Medulla oblongata (tissue), 1 donor: ENCODE measurements at regions not wholly inside any gene's neighbourhood (a gene's known extent, or its start where the extent isn't known, plus 50 kb on each side); places are given as distances from the start of the nearest gene placed in this dataset.
"Not testable (repeated sequence)": the region's sequence is repeated elsewhere in the genome, so short reads cannot be mapped to it uniquely, and the experiment has no call there.

Experiments used
- DNase-seq: peaks from one replicate; pipeline ENCODE4 v3.0.0-alpha.2; 2015; ENCODE audit errors: extremely low spot score

- DNase-seq: no peak
Measured at GRCh38 chrX:18003876-18004275, 142.8 kb upstream of the RAI2 start.

GRCh38 chrX:18002791-18003190 is 141.7 kb upstream of the RAI2 start:
- no peak for DNase-seq

DNA sequence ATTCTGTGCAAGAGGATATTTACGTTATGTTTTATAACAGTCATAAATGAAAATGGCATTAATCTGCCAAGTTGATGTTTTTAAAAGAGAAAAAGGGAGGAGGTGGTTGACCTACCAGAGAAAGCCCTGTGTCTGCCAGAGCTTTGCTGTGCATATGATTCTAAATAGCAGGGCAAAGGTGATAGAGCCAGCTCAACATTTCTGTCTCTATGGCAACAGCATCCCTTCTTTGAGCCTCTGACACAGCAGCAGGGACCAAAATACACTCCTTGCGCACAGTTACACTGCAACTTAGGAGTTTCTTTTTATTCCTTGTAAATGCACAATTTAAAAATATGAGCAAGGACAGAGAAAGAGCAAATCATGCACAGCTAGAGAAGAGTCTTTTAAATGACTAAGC is 133.3 kb upstream of the RAI2 start:
- no peak for DNase-seq

- no peak for DNase-seq
Measured at GRCh38 chrX:17993062-17993461, 132.0 kb upstream of the RAI2 start.

GRCh38 chrX:17990532-17990931 is 129.4 kb upstream of the RAI2 start:
- no peak for DNase-seq

- no peak for DNase-seq
Measured at GRCh38 chrX:17987783-17988182, 126.7 kb upstream of the RAI2 start.

DNA sequence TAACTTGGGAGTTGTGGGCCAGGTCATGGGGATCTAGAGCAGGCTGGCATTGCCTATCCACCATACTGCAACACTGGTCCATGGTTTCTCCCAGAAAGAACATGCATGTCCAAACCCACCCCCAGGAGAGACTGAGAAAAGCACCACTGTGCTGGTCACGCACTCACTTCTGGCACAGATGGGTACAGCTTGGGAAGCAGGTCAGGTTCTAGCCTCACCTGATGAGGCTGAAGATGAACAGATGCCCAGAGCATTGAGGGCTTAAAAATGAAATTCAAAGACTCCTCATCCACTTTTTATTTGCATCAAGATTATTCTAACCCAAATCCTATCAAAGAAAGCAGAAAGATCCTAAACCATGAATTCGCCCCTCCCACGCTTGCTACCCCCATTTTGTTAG is 125.9 kb upstream of the RAI2 start:
- DNase-seq: no peak

GRCh38 chrX:17986440-17986839 is 125.3 kb upstream of the RAI2 start:
- no peak for DNase-seq

GRCh38 chrX:17984415-17984814 is 123.3 kb upstream of the RAI2 start:
- no peak for DNase-seq

DNA sequence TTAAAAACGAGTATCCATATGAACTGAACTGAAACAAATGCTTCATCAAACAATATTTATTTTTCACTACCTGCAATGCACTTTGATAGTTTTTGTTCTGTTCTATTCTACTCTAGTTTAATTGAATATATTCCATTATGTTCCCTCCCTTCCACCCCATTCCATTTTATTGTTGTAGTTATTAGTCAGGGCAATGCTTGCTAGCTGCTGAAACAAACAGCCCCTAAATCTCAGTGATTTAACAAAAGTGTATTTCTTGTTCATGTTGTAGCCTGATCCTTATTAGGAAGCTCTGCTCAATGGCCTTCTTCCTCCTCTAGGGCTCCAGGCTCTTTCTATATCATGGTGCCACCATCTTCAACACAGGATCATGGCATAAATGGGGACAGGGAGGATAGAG is 122.3 kb upstream of the RAI2 start:
- DNase-seq: no peak

GRCh38 chrX:17977696-17978095 is 116.6 kb upstream of the RAI2 start:
- no peak for DNase-seq

DNA sequence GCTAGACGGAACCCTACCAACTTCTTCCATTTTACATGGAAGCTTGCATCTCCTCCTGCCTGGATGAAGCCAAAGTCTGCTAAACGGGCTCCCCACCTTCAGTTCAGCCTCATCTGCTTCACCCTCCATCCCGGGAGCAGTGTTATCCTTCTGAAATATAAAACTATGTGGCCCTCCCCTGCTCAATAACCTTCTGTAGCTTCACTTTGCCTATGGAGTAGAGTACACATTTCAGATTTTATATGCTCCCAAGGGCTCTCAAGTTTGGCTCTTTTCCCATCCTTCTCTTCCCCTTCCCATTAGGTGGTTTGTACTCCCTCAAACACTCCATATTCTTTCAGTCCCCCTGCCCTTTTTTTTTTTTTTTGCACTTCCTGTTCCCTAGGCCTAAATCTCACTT is 115.9 kb upstream of the RAI2 start:
- DNase-seq: no peak

GRCh38 chrX:17975349-17975748 is 114.3 kb upstream of the RAI2 start:
- DNase-seq: not testable (repeated sequence)

DNA sequence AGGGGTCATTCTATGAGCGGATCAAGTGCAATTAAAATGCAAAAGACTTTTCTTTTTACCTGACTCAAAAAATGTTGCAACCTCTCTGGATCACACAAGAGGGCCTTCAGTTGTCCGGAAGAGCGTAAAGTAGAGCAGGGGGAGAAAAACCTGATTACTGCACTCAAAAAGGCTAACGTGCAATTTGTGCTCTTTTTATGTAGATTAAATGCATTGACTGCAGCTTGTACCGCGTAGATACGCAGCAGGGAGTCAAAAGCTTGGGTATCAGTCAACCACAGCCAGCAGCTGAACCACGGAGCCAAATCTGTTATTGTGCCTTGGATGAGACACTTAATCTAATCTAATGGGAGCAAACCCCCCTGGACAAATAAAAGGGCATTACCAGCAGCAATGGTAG is 107.3 kb upstream of the RAI2 start:
- DNase-seq: no peak

DNA sequence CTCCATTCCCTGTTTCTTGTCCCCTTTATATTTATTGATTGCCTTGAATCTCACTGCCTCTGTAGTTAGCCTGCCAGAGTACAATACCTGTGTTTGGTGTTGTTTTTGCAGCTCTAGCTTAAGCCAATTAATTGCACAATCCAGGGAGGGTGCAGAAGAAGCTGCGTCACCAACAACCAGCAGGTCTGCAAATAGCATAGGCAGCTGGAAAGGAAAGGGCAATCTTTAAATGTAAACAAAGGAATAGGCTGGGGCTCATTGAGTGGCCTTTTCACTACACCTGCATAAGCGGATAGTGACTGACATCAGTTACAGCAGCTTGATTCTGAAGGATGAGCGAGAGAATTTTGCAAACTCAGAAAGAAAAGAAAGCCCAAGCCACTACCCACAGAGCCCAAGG is 106.8 kb upstream of the RAI2 start:
- DNase-seq: no peak

DNA sequence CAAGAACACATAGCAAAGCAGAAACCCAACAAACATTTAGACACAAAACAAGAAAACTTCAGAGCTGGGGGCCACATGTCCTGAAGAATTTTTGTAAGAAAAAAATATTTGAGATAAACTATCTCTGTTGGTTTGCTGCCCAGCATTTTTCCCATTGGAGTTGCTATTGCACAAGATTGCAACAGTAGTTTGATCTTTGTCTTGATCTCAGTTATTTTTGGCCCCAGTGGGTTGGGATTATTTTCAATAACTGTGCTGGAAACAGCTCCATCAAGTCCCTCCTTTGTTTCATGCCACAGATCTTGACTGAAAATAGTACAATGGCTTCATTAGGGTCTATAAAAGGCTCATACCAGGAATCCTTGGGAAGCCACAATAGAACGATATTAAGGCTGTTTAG is 103.8 kb upstream of the RAI2 start:
- no peak for DNase-seq

DNA sequence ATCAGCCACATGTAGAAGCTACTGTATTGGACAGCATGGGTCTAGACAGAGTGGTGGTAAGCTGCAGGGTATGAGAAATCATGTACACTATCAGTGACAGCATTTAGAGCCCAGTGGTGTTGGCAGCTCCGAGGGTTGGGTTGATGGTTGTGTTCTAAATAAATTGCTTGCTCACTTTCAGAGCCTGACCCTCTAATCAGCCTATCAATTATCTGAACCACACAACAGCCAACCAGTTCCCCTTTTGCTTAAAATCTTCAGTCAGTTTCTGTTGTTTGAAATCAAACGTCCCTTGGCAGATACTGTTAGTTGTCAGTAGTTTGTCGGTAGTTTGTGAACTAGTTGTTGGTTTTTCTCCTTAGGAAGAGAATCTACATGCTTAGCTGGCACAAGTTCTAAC is 99.8 kb upstream of the RAI2 start:
- no peak for DNase-seq

GRCh38 chrX:17944833-17945497 is 83.9 kb upstream of the RAI2 start:
- DNase-seq: peak; percentile 1

DNA sequence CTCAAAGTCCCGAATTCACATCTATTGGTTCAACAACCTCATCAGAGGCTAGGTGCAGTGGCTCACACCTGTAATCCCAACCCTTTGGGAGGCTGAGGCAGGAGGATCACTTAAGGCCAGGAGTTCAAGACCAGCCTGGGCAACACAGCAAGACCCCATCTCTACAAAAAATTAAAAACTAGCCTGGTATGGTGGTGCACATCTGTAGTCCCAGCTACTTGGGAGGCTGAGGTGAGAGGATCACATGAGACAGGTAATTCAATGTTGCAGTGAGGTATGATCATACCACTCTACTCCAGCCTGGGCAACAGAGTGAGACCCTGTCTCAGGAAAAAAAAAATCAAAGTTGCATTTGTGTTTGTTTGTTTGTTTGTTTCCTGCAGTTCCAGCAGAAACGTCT is 80.1 kb upstream of the RAI2 start:
- DNase-seq: not testable (repeated sequence)

DNA sequence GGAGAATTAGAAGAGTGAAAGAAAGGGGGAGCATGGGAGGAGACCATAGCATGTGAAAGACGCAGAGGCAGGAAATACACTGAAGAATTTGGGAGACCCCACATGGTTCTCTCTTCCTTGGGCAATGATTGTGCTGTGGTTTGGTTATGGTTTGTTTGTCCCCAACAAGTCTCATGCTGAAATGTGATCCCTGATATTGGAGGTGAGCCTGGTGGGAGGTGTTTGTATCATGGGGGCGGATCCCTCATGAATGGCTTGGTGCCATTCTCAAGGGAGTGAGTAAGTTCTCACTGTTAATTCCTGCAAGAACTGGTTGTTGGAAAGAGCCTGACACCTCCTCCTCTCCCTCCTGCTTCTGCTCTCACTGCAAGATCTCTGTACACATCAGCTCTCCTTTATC is 78.6 kb upstream of the RAI2 start:
- DNase-seq: no peak

- no peak for DNase-seq
Measured at GRCh38 chrX:17933856-17934255, 72.8 kb upstream of the RAI2 start.

DNA sequence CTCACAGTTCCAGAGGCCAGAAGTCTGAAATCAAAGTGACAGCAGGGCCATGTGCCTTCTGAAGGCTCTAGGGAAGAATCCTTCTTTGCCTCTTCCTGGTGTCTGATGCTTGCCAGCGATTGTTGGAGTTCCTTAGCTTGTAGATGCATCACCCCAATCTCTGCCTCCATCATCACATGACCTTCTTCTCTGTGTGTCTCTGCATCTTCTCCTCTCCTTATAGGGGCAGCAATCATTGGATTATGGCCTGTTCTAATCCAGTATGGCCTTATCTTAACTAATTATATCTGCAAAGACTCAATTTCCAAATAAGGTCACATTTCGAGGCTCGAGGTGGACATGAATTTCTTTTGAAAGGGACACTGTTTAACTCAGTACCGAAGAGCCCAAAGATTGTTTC is 71.7 kb upstream of the RAI2 start:
- no peak for DNase-seq

DNA sequence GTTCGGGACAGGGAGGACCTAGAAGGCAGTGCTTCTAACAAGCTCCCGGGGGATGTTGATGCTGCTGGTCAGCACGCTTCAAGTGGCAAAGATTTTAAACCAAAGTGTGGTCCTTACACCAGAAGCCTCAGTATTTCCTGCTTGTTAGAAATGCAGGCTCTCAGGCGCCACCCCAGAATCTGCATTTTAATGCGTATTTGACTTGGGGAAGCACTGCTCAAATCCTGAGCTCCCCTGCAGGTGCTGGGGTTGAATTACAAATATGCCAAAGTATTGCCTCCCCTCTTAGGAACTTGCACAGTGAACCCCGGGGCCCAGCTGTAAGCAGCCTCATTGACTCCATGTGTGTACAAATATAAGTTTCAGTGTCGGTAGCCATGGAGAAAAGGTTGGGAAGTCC is 70.8 kb upstream of the RAI2 start:
- no peak for DNase-seq

DNA sequence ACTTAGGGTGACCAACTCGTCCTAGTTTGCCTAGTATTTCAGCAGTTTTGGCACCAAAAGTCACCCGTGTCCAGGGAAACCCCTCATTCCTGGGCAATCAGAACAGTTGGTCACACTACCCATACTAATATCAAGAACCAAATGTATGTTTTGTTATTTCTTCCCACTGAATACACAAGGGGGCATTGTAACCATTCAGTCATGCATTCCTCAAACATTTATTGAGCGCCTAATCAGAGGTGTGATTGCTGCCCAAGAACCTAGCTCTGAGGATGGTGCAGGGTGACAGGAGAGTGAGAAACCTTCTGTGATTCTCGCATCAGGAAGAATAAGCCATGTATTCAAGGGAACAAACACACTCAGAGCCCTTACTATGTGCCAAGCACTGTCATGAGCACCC is 69.8 kb upstream of the RAI2 start:
- no peak for DNase-seq
